A549 (cell line): ENCODE measurements at regions not wholly inside any gene's neighbourhood (a gene's known extent, or its start where the extent isn't known, plus 50 kb on each side); places are given as distances from the start of the nearest gene placed in this dataset.

Experiments used
- ATAC-seq, 2 experiments: fragments of 200-7000 bp in 1 of 2; fragments of >200 bp in 1 of 2; cut with Nextera tagmentation in 1 of 2; cut with Tn5 transposase in 1 of 2; 3 replicates each; pipeline versions ENCODE4 v1.8.0 to v1.9.1; 2018 to 2020; ENCODE audit warnings: mild to moderate bottlenecking in 1 of 2, moderate library complexity in 1 of 2
- CTCF ChIA-PET: fragments of 300-600 bp; sonication (Branson Sonifier 250); formaldehyde crosslinking; extraction: SDS; loops from one replicate; lab custom pipeline; 2021; ENCODE audit warnings: antibody characterized with exemption, inconsistent platforms; lab: Yijun Ruan, JAX
- POLR2A ChIA-PET: fragments of 350-600 bp; formaldehyde crosslinking; extraction: SDS; loops from one replicate; lab custom pipeline; 2021; ENCODE audit warnings: antibody characterized with exemption, inconsistent platforms; lab: Yijun Ruan, JAX
- DNase-seq, 2 experiments: peaks; one replicate each; pipeline versions ENCODE4 v3.0.0 to v3.0.0-alpha.2; 2011 to 2016; ENCODE audit warnings: low read depth in 1 of 2, low spot score in 1 of 2
- FAIRE-seq: peaks from 2 replicates; lab custom pipeline; 2011; peaks lifted over from hg19 to GRCh38; lab: Jason Lieb, UNC
- H3K27ac ChIP-seq, 2 experiments: fragments of >200 bp; sonication (Bioruptor Twin); formaldehyde crosslinking; 3 replicates each; pipeline ENCODE4 v1.5.1; 2016 to 2017
- H3K4me1 ChIP-seq: fragments of >200 bp; sonication (Bioruptor Twin); formaldehyde crosslinking; 3 replicates; pipeline ENCODE4 v1.6.1; 2016
- H3K4me2 ChIP-seq: fragments of >200 bp; sonication (Bioruptor Twin); formaldehyde crosslinking; 3 replicates; pipeline ENCODE4 v1.6.1; 2016
- H3K4me3 ChIP-seq: fragments of >200 bp; sonication (Bioruptor Twin); formaldehyde crosslinking; 3 replicates; pipeline ENCODE4 v1.5.1; 2016
- H3K9me3 ChIP-seq: fragments of >200 bp; sonication (Bioruptor Twin); formaldehyde crosslinking; 3 replicates; pipeline ENCODE4 v1.6.1; 2016
- BCL3 ChIP-seq: fragments of >200 bp; sonication (Bioruptor Twin); formaldehyde crosslinking; IDR thresholded peaks from 3 replicates; pipeline ENCODE4 v1.6.1; 2016
- BHLHE40 ChIP-seq: IDR thresholded peaks from 2 replicates; pipeline ENCODE4 v1.6.1; 2012; ENCODE audit warnings: low read depth, low read length, inconsistent platforms
- EHF ChIP-seq: fragments of 250-450 bp; sonication (Bioruptor Pico); IDR thresholded peaks from 2 replicates; pipeline ENCODE4 v1.5.0; 2020; ENCODE audit warnings: mild to moderate bottlenecking
- FOSB ChIP-seq: fragments of 250-450 bp; sonication (Bioruptor Pico); IDR thresholded peaks from 2 replicates; pipeline ENCODE4 v1.5.0; 2020; ENCODE audit warnings: mild to moderate bottlenecking, moderate library complexity
- FOXS1 ChIP-seq: fragments of 250-450 bp; sonication (Bioruptor Pico); IDR thresholded peaks from 2 replicates; pipeline ENCODE4 v1.5.0; 2020; ENCODE audit warnings: mild to moderate bottlenecking, moderate library complexity
- HDAC2 ChIP-seq: fragments of 200-600 bp; sonication (generic); IDR thresholded peaks from 2 replicates; pipeline ENCODE4 v1.6.1; 2016
- HEYL ChIP-seq: fragments of 250-450 bp; sonication (Bioruptor Pico); IDR thresholded peaks from 2 replicates; pipeline ENCODE4 v1.8.0; 2021; ENCODE audit warnings: mild to moderate bottlenecking, moderate library complexity
- HMGXB4 ChIP-seq: fragments of 250-450 bp; sonication (Bioruptor Pico); IDR thresholded peaks from 2 replicates; pipeline ENCODE4 v1.5.0; 2021; ENCODE audit warnings: mild to moderate bottlenecking, moderate library complexity, borderline replicate concordance
- HOXA7 ChIP-seq: fragments of 250-450 bp; sonication (Bioruptor Pico); IDR thresholded peaks from 2 replicates; pipeline ENCODE4 v1.5.0; 2020; ENCODE audit warnings: mild to moderate bottlenecking, moderate library complexity
- HOXB13 ChIP-seq: fragments of 250-450 bp; sonication (Bioruptor Pico); IDR thresholded peaks from 2 replicates; pipeline ENCODE4 v1.5.0; 2020; ENCODE audit warnings: low read depth, mild to moderate bottlenecking, moderate library complexity
- HOXB5 ChIP-seq: fragments of 250-450 bp; sonication (Bioruptor Pico); IDR thresholded peaks from 2 replicates; pipeline ENCODE4 v1.5.0; 2020; ENCODE audit warnings: mild to moderate bottlenecking, moderate library complexity
- NPAS2 ChIP-seq: fragments of 250-450 bp; sonication (Bioruptor Pico); IDR thresholded peaks from 2 replicates; pipeline ENCODE4 v1.8.0; 2022; ENCODE audit warnings: mild to moderate bottlenecking, moderate library complexity, borderline replicate concordance
- NR3C1 ChIP-seq: fragments of >200 bp; sonication (Bioruptor Twin); formaldehyde crosslinking; IDR thresholded peaks from 3 replicates; pipeline ENCODE4 v1.6.1; 2017
- RAD21 ChIP-seq, 2 experiments: fragments of >200 bp in 1 of 2; sonication (Bioruptor Twin) in 1 of 2; formaldehyde crosslinking in 1 of 2; IDR thresholded peaks in 1 of 2; conservative IDR thresholded peaks in 1 of 2; 2 replicates in 1 of 2; 3 replicates in 1 of 2; pipeline ENCODE4 v1.6.1; 2012 to 2018; ENCODE audit warnings: inconsistent platforms in 1 of 2
- REST ChIP-seq: fragments of 200-600 bp; sonication (generic); IDR thresholded peaks from 2 replicates; pipeline ENCODE4 v1.6.1; 2016; ENCODE audit warnings: antibody characterized with exemption, mild to moderate bottlenecking, moderate library complexity
- RNF2 ChIP-seq: fragments of 200-600 bp; sonication (generic); IDR thresholded peaks from 2 replicates; pipeline ENCODE4 v1.6.1; 2016; ENCODE audit warnings: low read depth, mild to moderate bottlenecking, antibody characterized with exemption, moderate library complexity, borderline replicate concordance
- SMC3 ChIP-seq: fragments of >200 bp; sonication (Bioruptor Twin); formaldehyde crosslinking; IDR thresholded peaks from 3 replicates; pipeline ENCODE4 v1.6.1; 2018; ENCODE audit warnings: inconsistent platforms
- TFCP2L1 ChIP-seq: fragments of 250-450 bp; sonication (Bioruptor Pico); IDR thresholded peaks from 2 replicates; pipeline ENCODE4 v1.5.0; 2021; ENCODE audit warnings: mild to moderate bottlenecking
- TP53 ChIP-seq: fragments of 250-450 bp; sonication (Bioruptor Pico); IDR thresholded peaks from 2 replicates; pipeline ENCODE4 v1.5.0; 2021; ENCODE audit warnings: mild to moderate bottlenecking, moderate library complexity
- USF2 ChIP-seq: fragments of 450-650 bp; IDR thresholded peaks from 2 replicates; pipeline ENCODE4 v1.6.1; 2014; ENCODE audit warnings: antibody characterized with exemption
- ZC3H11A ChIP-seq: fragments of 450-650 bp; IDR thresholded peaks from 2 replicates; pipeline ENCODE4 v1.6.1; 2014; ENCODE audit warnings: antibody characterized with exemption, mild to moderate bottlenecking
- ZNF302 ChIP-seq: fragments of 250-450 bp; sonication (Bioruptor Pico); IDR thresholded peaks from 2 replicates; pipeline ENCODE4 v1.9.0; 2021; ENCODE audit warnings: inconsistent platforms, mild to moderate bottlenecking, moderate library complexity
- WGBS: methylation state at CpG from one replicate; pipeline ENCODE4 v1.1.6; 2017; ENCODE audit errors: missing lambda C conversion rate; 5-methylcytosine and 5-hydroxymethylcytosine counted together
- TF ChIP-seq, protein P1 (sequence below): fragments of >200 bp; sonication (Bioruptor Twin); formaldehyde crosslinking; IDR thresholded peaks from 2 replicates; pipeline ENCODE4 v1.6.1; 2016
- TF ChIP-seq, protein P2 (sequence below): IDR thresholded peaks from 2 replicates; pipeline ENCODE4 v1.6.1; 2012; ENCODE audit warnings: low read depth, borderline replicate concordance

- TF ChIP-seq REST (no peak), HOXB5 (no peak), TP53 (CRISPR knock-in tag) (no peak), SMC3 (no peak), HDAC2 (no peak)
Measured at GRCh38 chr2:88810017-88810416, 118.5 kb downstream of the RPIA start (continued).

DNA sequence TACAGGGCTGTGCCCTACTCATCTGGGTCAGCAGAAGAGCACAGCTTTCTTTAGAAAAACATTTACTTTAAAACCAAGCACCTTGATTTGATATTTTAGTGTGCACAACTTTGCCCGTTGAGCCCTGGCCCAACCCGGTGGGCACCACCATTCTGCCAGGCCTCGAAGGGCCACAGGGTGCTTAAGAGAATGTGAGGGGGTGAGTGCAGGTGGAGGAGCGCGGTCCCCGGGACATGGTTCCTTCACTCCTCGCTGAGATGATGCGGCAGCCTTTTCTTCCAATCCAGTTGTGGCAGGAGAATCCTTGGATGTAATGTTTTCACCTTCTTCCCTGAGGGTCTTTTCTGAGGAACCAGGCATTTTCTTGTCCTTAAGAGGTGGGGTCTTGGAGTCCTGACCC lies 119.0 kb downstream of the RPIA start:
- Histone ChIP-seq H3K9me3 (peaks cover 3% of the 10 kb centered on the region; the same call in 2 of the 3 replicates), H3K4me2 (no peak overlapping the region), H3K27ac (no peak overlapping the region), H3K4me1 (no peaks in the 10 kb centered on the region), H3K4me3 (no peak overlapping the region)
- FAIRE-seq = no peak
- CTCF ChIA-PET = no interaction called here
- POLR2A ChIA-PET = no interaction called here
- no peak for DNase-seq
- no peak for ATAC-seq
- TF ChIP-seq FOXS1 (no peak), NPAS2 (CRISPR knock-in tag) (no peak), BCL3 (no peak), FOSB (CRISPR knock-in tag) (no peak), RAD21 (conservative IDR thresholded peaks at IDR 0.05 in 1 of 2, IDR thresholded peaks at IDR 0.05 in 1 of 2) (no peak), HOXB13 (CRISPR knock-in tag) (no peak), NR3C1 (no peak), USF2 (no peak), ZNF302 (CRISPR knock-in tag) (no peak), BHLHE40 (no peak), HEYL (no peak), EHF (CRISPR knock-in tag) (no peak), TFCP2L1 (CRISPR knock-in tag) (no peak), HDAC2 (no peak), TP53 (CRISPR knock-in tag) (no peak)
- TF ChIP-seq, protein P1, sequence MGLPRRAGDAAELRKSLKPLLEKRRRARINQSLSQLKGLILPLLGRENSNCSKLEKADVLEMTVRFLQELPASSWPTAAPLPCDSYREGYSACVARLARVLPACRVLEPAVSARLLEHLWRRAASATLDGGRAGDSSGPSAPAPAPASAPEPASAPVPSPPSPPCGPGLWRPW = no peak
- TF ChIP-seq, all 56 proteins: peak for 0
- WGBS = 54% methylated on average over 8 of the region's 8 CpGs

GRCh38 chr2:88811233-88811632 lies 119.8 kb downstream of the RPIA start:
- ChIA-PET POLR2A (no interaction called here), CTCF (interaction anchor here (0.6 kb wide), 1 partner anchor 9 kb away, joined by 4 read pairs; no protein-coding TSS in a partner anchor)
- no peak for FAIRE-seq
- no peak for ATAC-seq
- H3K27ac ChIP-seq = no peak overlapping the region
- DNase-seq = no peak
- H3K4me1 ChIP-seq = no peaks in the 10 kb centered on the region
- no peak overlapping the region for H3K4me3 ChIP-seq
- H3K9me3 ChIP-seq = peaks cover 9% of the 10 kb centered on the region; the same call in 2 of the 3 replicates
- no peak overlapping the region for H3K4me2 ChIP-seq
- no peak for TF ChIP-seq ZC3H11A
- no peak for TF ChIP-seq RNF2
- TF ChIP-seq BHLHE40 = no peak
- TF ChIP-seq ZNF302 (CRISPR knock-in tag) = no peak
- TF ChIP-seq HMGXB4 (CRISPR knock-in tag) = no peak
- no peak for TF ChIP-seq HOXA7 (CRISPR knock-in tag)
- TF ChIP-seq HDAC2 = no peak
- TF ChIP-seq HOXB13 (CRISPR knock-in tag) = no peak
- no peak for TF ChIP-seq EHF (CRISPR knock-in tag)
- TF ChIP-seq, protein P2, sequence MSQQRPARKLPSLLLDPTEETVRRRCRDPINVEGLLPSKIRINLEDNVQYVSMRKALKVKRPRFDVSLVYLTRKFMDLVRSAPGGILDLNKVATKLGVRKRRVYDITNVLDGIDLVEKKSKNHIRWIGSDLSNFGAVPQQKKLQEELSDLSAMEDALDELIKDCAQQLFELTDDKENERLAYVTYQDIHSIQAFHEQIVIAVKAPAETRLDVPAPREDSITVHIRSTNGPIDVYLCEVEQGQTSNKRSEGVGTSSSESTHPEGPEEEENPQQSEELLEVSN = no peak
- no peak for TF ChIP-seq SMC3
- TF ChIP-seq, all 56 proteins: peak for 0
- WGBS = 12% methylated on average over 3 of the region's 3 CpGs
